H1 (cell line): ENCODE measurements at regions not wholly inside any gene's neighbourhood (a gene's known extent, or its start where the extent isn't known, plus 50 kb on each side); places are given as distances from the start of the nearest gene placed in this dataset.

Experiments
- CTCF ChIA-PET: fragments of 300-600 bp; sonication (Branson Sonifier 250); formaldehyde crosslinking; loops from one replicate; lab custom pipeline; 2021; ENCODE audit not compliant: partially characterized antibody; lab: Charles Lee
- POLR2A ChIA-PET: fragments of 300-600 bp; sonication (Branson Sonifier 250); formaldehyde crosslinking; loops from one replicate; lab custom pipeline; 2021; ENCODE audit warnings: inconsistent platforms; ENCODE audit not compliant: partially characterized antibody; lab: Charles Lee
- DNase-seq, 2 experiments: peaks; one replicate each; pipeline versions ENCODE4 v3.0.0 to v3.0.0-alpha.2; 2010 to 2022; ENCODE audit warnings: low spot score in 2 of 2, low read depth in 1 of 2, mixed read lengths in 1 of 2
- FAIRE-seq: peaks from 2 replicates; lab custom pipeline; 2011; peaks lifted over from hg19 to GRCh38; lab: Jason Lieb, UNC
- H2AFZ ChIP-seq: 2 replicates; pipeline ENCODE4 v1.8.1; 2012; ENCODE audit warnings: low read length, inconsistent platforms
- H2AK5ac ChIP-seq: 2 replicates; pipeline ENCODE4 v1.6.1; 2013; ENCODE audit warnings: low read depth, low read length
- H2BK120ac ChIP-seq: replicated peaks from 2 replicates; pipeline ENCODE3; 2013; ENCODE audit warnings: low read depth, low read length, inconsistent platforms
- H2BK12ac ChIP-seq: 2 replicates; pipeline ENCODE4 v1.6.1; 2013; ENCODE audit warnings: low read depth, low read length
- H2BK15ac ChIP-seq: 2 replicates; pipeline ENCODE4 v1.6.1; 2013; ENCODE audit warnings: low read length
- H2BK20ac ChIP-seq: 2 replicates; pipeline ENCODE4 v1.6.1; 2013; ENCODE audit warnings: low read length
- H2BK5ac ChIP-seq: 2 replicates; pipeline ENCODE4 v1.6.1; 2013; ENCODE audit warnings: low read depth, low read length
- H3K14ac ChIP-seq: 2 replicates; pipeline ENCODE4 v1.6.1; 2013; ENCODE audit warnings: inconsistent platforms; ENCODE audit not compliant: insufficient read length
- H3K18ac ChIP-seq: 2 replicates; pipeline ENCODE4 v1.6.1; 2013; ENCODE audit warnings: low read length; ENCODE audit errors: extremely low read depth
- H3K23ac ChIP-seq: 2 replicates; pipeline ENCODE4 v1.6.1; 2013; ENCODE audit warnings: inconsistent platforms; ENCODE audit not compliant: insufficient read length
- H3K23me2 ChIP-seq: 2 replicates; pipeline ENCODE4 v1.6.1; 2013; ENCODE audit warnings: low read depth, low read length
- H3K27ac ChIP-seq: 2 replicates; pipeline ENCODE4 v1.6.1; 2011; ENCODE audit warnings: low read depth, low read length, inconsistent platforms
- H3K27me3 ChIP-seq, 4 experiments: replicated peaks in 1 of 4; 1 replicate in 1 of 4; 2 replicates in 3 of 4; pipeline versions ENCODE4 v1.6.1 to v1.8.1; 2011 to 2013; ENCODE audit warnings: low read length in 3 of 4, mild to moderate bottlenecking in 3 of 4, inconsistent platforms in 2 of 4, mixed read lengths in 2 of 4, moderate library complexity in 1 of 4; ENCODE audit not compliant: control insufficient read depth in 3 of 4, insufficient read depth in 3 of 4; ENCODE audit errors: extremely low read depth in 1 of 4
- H3K36me3 ChIP-seq, 4 experiments: 2 replicates each; pipeline versions ENCODE4 v1.6.1 to v1.8.1; 2011 to 2013; ENCODE audit warnings: mild to moderate bottlenecking in 4 of 4, low read length in 3 of 4, moderate library complexity in 2 of 4, control low read depth in 1 of 4, inconsistent platforms in 1 of 4; ENCODE audit not compliant: insufficient read depth in 4 of 4, control insufficient read depth in 2 of 4
- H3K4ac ChIP-seq: replicated peaks from 2 replicates; pipeline ENCODE3; 2013; ENCODE audit warnings: low read length, low read depth, mixed read lengths, inconsistent platforms; ENCODE audit not compliant: insufficient read length
- H3K4me1 ChIP-seq, 4 experiments: replicated peaks in 1 of 4; 1 replicate in 1 of 4; 2 replicates in 3 of 4; pipeline versions ENCODE4 v1.6.1 to v1.8.1; 2011 to 2013; ENCODE audit warnings: low read length in 3 of 4, inconsistent platforms in 2 of 4, mixed read lengths in 1 of 4; ENCODE audit not compliant: insufficient read depth in 4 of 4, control insufficient read depth in 3 of 4
- H3K4me2 ChIP-seq, 2 experiments: 2 replicates each; pipeline versions ENCODE4 v1.6.1 to v1.8.1; 2011 to 2013; ENCODE audit warnings: low read depth in 2 of 2, low read length in 2 of 2, control low read depth in 1 of 2, inconsistent platforms in 1 of 2, mild to moderate bottlenecking in 1 of 2; ENCODE audit not compliant: insufficient read depth in 1 of 2
- H3K4me3 ChIP-seq, 4 experiments: fragments of 200-600, 300-600 bp in 1 of 4; sonication (generic), shearing (Covaris generic), sonication (Bioruptor Twin) in 1 of 4; 2 replicates each; pipeline versions ENCODE4 v1.5.1 to v1.8.1; 2011 to 2016; ENCODE audit warnings: low read length in 4 of 4, low read depth in 3 of 4, control low read depth in 2 of 4, inconsistent platforms in 2 of 4, mild to moderate bottlenecking in 2 of 4, mixed read lengths in 1 of 4, moderate library complexity in 1 of 4; ENCODE audit not compliant: insufficient read depth in 2 of 4; ENCODE audit errors: extremely low read depth in 1 of 4
- H3K56ac ChIP-seq: replicated peaks from 2 replicates; pipeline ENCODE3; 2013; ENCODE audit warnings: low read depth, mild to moderate bottlenecking, mixed read lengths, low read length, inconsistent platforms; ENCODE audit not compliant: insufficient read length
- H3K79me1 ChIP-seq: 2 replicates; pipeline ENCODE4 v1.6.1; 2013; ENCODE audit warnings: low read depth, low read length, control low read depth
- H3K79me2 ChIP-seq, 2 experiments: 2 replicates each; pipeline versions ENCODE4 v1.6.1 to v1.8.1; 2012 to 2013; ENCODE audit warnings: low read length in 2 of 2, mild to moderate bottlenecking in 2 of 2, inconsistent platforms in 1 of 2; ENCODE audit not compliant: insufficient read depth in 2 of 2, control insufficient read depth in 1 of 2
- H3K9ac ChIP-seq, 4 experiments: replicated peaks in 1 of 4; 1 replicate in 1 of 4; 2 replicates in 3 of 4; pipeline versions ENCODE4 v1.6.1 to v1.8.1; 2011 to 2013; ENCODE audit warnings: low read depth in 3 of 4, low read length in 3 of 4, control low read depth in 2 of 4, mild to moderate bottlenecking in 2 of 4, moderate library complexity in 2 of 4, inconsistent platforms in 1 of 4; ENCODE audit errors: extremely low read depth in 1 of 4
- H3K9me3 ChIP-seq, 2 experiments: 2 replicates each; pipeline versions ENCODE4 v1.6.1 to v1.8.1; 2012 to 2013; ENCODE audit warnings: mild to moderate bottlenecking in 2 of 2, moderate library complexity in 2 of 2, control low read depth in 1 of 2, inconsistent platforms in 1 of 2, low read depth in 1 of 2, low read length in 1 of 2, mixed read lengths in 1 of 2; ENCODE audit not compliant: insufficient read depth in 2 of 2
- H4K20me1 ChIP-seq, 2 experiments: replicated peaks in 1 of 2; 2 replicates each; pipeline versions ENCODE3 to v1.8.1; 2011 to 2013; ENCODE audit warnings: inconsistent platforms in 2 of 2, low read length in 2 of 2, mild to moderate bottlenecking in 1 of 2; ENCODE audit not compliant: insufficient read depth in 2 of 2, control insufficient read depth in 1 of 2
- H4K5ac ChIP-seq: 2 replicates; pipeline ENCODE4 v1.6.1; 2013; ENCODE audit warnings: low read length, low read depth, mixed read lengths, inconsistent platforms; ENCODE audit not compliant: insufficient read length
- H4K8ac ChIP-seq: 2 replicates; pipeline ENCODE4 v1.8.0; 2013; ENCODE audit warnings: mild to moderate bottlenecking, moderate library complexity, low read length, inconsistent platforms; ENCODE audit not compliant: insufficient read depth; ENCODE audit errors: extremely low read depth
- H4K91ac ChIP-seq: replicated peaks from 2 replicates; pipeline ENCODE3; 2013; ENCODE audit warnings: low read length, mixed read lengths, inconsistent platforms; ENCODE audit not compliant: insufficient read length
- BCL11A ChIP-seq, 2 experiments: IDR thresholded peaks; one replicate each; pipeline ENCODE4 v1.6.1; 2011; ENCODE audit warnings: low read depth in 2 of 2, low read length in 2 of 2, mild to moderate bottlenecking in 2 of 2
- CBX8 ChIP-seq: fragments of 300-800, 300-1000 bp; sonication (generic); IDR thresholded peaks from 2 replicates; pipeline ENCODE4 v1.7.1; 2016; ENCODE audit warnings: low read depth, low read length, borderline replicate concordance
- CTBP2 ChIP-seq: IDR thresholded peaks from 2 replicates; pipeline ENCODE4 v1.7.0; 2011; ENCODE audit warnings: borderline replicate concordance, mild to moderate bottlenecking, moderate library complexity, mixed read lengths, low read length; ENCODE audit not compliant: insufficient read depth, insufficient read length
- SP2 ChIP-seq: IDR thresholded peaks from 2 replicates; pipeline ENCODE4 v1.6.1; 2012; ENCODE audit warnings: mild to moderate bottlenecking, low read length, inconsistent platforms
- USF2 ChIP-seq: IDR thresholded peaks from 2 replicates; pipeline ENCODE4 v1.6.1; 2011; ENCODE audit warnings: low read length, improper control_type of control experiment
- WGBS, 2 experiments: shearing (Covaris generic) in 1 of 2; methylation state at CpG; one replicate each; pipeline versions ENCODE4 v1.1.6 to v1.1.7; 2013 to 2015; ENCODE audit warnings: low lambda C conversion rate in 2 of 2, mixed read lengths in 2 of 2, inconsistent platforms in 1 of 2, low coverage in 1 of 2, missing lambda C conversion rate in 1 of 2; ENCODE audit not compliant: insufficient replicate concordance in 2 of 2, insufficient coverage in 1 of 2, insufficient read length in 1 of 2; ENCODE audit errors: extremely low coverage in 1 of 2, missing lambda C conversion rate in 1 of 2; 5-methylcytosine and 5-hydroxymethylcytosine counted together

- Histone ChIP-seq H4K8ac (no peak overlapping the region), H3K4me3 (no peak overlapping the region), H2BK120ac (no peak overlapping the region), H4K20me1 (no peaks in the 10 kb centered on the region), H3K23ac (no peak overlapping the region), H3K9me3 (0 out of 4 replicates have a peak, but pooled peaks cover 0 to under 1% of the 10 kb centered on the region in 2 experiments), H3K4me1 (no peaks in the 10 kb centered on the region), H3K79me1 (no peaks in the 10 kb centered on the region), H2AFZ (no peak overlapping the region), H2BK5ac (no peak overlapping the region), H4K5ac (no peak overlapping the region), H2BK15ac (no peak overlapping the region), H3K56ac (no peak overlapping the region), H3K79me2 (no peaks in the 10 kb centered on the region), H3K4me2 (no peak overlapping the region), H2AK5ac (no peak overlapping the region), H2BK12ac (no peak overlapping the region), H3K23me2 (no peaks in the 10 kb centered on the region), H3K14ac (no peak overlapping the region), H3K36me3 (no peaks in the 10 kb centered on the region), H3K27me3 (no peaks in the 10 kb centered on the region), H3K18ac (no peak overlapping the region), H3K27ac (no peak overlapping the region), H3K4ac (no peak overlapping the region), H3K9ac (no peak overlapping the region), H2BK20ac (no peak overlapping the region), H4K91ac (no peak overlapping the region)
- no peak for FAIRE-seq
- ChIA-PET POLR2A (no interaction called here), CTCF (interaction anchor here (1.2 kb wide), 1 partner anchor 9 kb away, joined by 3 read pairs; no protein-coding TSS in a partner anchor)
- TF ChIP-seq CBX8 (no peak), USF2 (no peak), CTBP2 (no peak), BCL11A (IDR thresholded peaks at IDR 0.05; ENCODE audit: low read depth in 2 of 2, low read length in 2 of 2) (no peak), SP2 (no peak)
- no peak for DNase-seq
- 99% methylated on average over 5 of the region's 5 CpGs; no CpG with 5 or more reads in 1 of the 2 experiments for WGBS, 2 experiments
These were observed 330.8 kb upstream of the GYPC start for GRCh38 chr2:126325202-126325601.
